ENCODE measurements at regions not wholly inside any gene's neighbourhood (a gene's known extent, or its start where the extent isn't known, plus 50 kb on each side); places are given as distances from the start of the nearest gene placed in this dataset.

GRCh38 chr9:135224921-135225541 lies 137.6 kb downstream of the OLFM1 start:
- no peak for ATAC-seq
- BruUV-seq (replicated peaks): no TSS peak
- H3K9me3 ChIP-seq (ENCODE audit: control insufficient read depth, insufficient read depth, low read depth, low read length): no peaks in the 10 kb centered on the region
- no peak overlapping the region for H3K27ac ChIP-seq (ENCODE audit: low read length)
- no peak for TF ChIP-seq POLR2AphosphoS5 (IDR thresholded peaks at IDR 0.05; ENCODE audit: low read depth, low read length)
- TF ChIP-seq CTCF (IDR thresholded peaks at IDR 0.05): no peak
- TF ChIP-seq SIN3A (IDR thresholded peaks at IDR 0.05; ENCODE audit: borderline replicate concordance, insufficient read depth, low read depth, low read length): no peak
- no peak for TF ChIP-seq REST (IDR thresholded peaks at IDR 0.05; ENCODE audit: insufficient read depth in 1 of 2, low read depth in 2 of 2, low read length in 1 of 2)
- no peak for TF ChIP-seq TCF7L2 (IDR thresholded peaks at IDR 0.05; ENCODE audit: low read depth, low read length)
- no peaks in the 10 kb centered on the region for H3K27me3 ChIP-seq (ENCODE audit: control insufficient read depth, insufficient read depth, low read length)
- POLR2A ChIA-PET: no interaction called here
- in situ Hi-C loops (cut with HindIII; ENCODE audit: low pct_unique_long_range_greater_than_20kb, low sequenced_read_pairs): no loop called here
- CTCF ChIA-PET: no interaction called here
- no peaks in the 10 kb centered on the region for H3K36me3 ChIP-seq (ENCODE audit: control insufficient read depth, insufficient read depth, low read length)
- H3K4me3 ChIP-seq (ENCODE audit: low read depth in 2 of 2, low read length in 2 of 2): no peak overlapping the region
- no peak for DNase-seq (ENCODE audit: low read depth, low spot score)
- intact Hi-C loops (cut with micrococcal nuclease; ENCODE audit: unreplicated experiment): no loop called here
- H3K4me1 ChIP-seq (ENCODE audit: control insufficient read depth, insufficient read depth, low read length): no peaks in the 10 kb centered on the region

GRCh38 chr9:135225619-135226228 lies 138.3 kb downstream of the OLFM1 start:
- H3K9me3 ChIP-seq (ENCODE audit: control insufficient read depth, insufficient read depth, low read depth, low read length): no peaks in the 10 kb centered on the region
- TF ChIP-seq REST (IDR thresholded peaks at IDR 0.05; ENCODE audit: insufficient read depth in 1 of 2, low read depth in 2 of 2, low read length in 1 of 2) (no peak), CTCF (IDR thresholded peaks at IDR 0.05) (no peak), SIN3A (IDR thresholded peaks at IDR 0.05; ENCODE audit: borderline replicate concordance, insufficient read depth, low read depth, low read length) (no peak), POLR2AphosphoS5 (IDR thresholded peaks at IDR 0.05; ENCODE audit: low read depth, low read length) (no peak), TCF7L2 (IDR thresholded peaks at IDR 0.05; ENCODE audit: low read depth, low read length) (no peak)
- no peaks in the 10 kb centered on the region for H3K4me1 ChIP-seq (ENCODE audit: control insufficient read depth, insufficient read depth, low read length)
- in situ Hi-C loops (cut with HindIII; ENCODE audit: low pct_unique_long_range_greater_than_20kb, low sequenced_read_pairs): no loop called here
- ATAC-seq (no peak), DNase-seq (ENCODE audit: low read depth, low spot score) (no peak)
- intact Hi-C loops (cut with micrococcal nuclease; ENCODE audit: unreplicated experiment): no loop called here
- no peak overlapping the region for H3K4me3 ChIP-seq (ENCODE audit: low read depth in 2 of 2, low read length in 2 of 2)
- no TSS peak for BruUV-seq (replicated peaks)
- CTCF ChIA-PET: no interaction called here
- POLR2A ChIA-PET: no interaction called here
- H3K36me3 ChIP-seq (ENCODE audit: control insufficient read depth, insufficient read depth, low read length): no peaks in the 10 kb centered on the region
- no peak overlapping the region for H3K27ac ChIP-seq (ENCODE audit: low read length)
- no peaks in the 10 kb centered on the region; the same call in 1 of the 2 replicates for H3K27me3 ChIP-seq (ENCODE audit: control insufficient read depth, insufficient read depth, low read length)
